CD14-positive monocyte (primary cell): ENCODE measurements at regions not wholly inside any gene's neighbourhood (a gene's known extent, or its start where the extent isn't known, plus 50 kb on each side); places are given as distances from the start of the nearest gene placed in this dataset.

Source experiments
- DNase-seq, 3 donors: peaks; one replicate each; pipeline ENCODE4 v3.0.0-alpha.2; 2011 to 2022
- H2AFZ ChIP-seq: 2 replicates; pipeline ENCODE4 v1.6.0; 2012; ENCODE audit warnings: mild to moderate bottlenecking, low read depth, low read length, inconsistent platforms; ENCODE audit not compliant: insufficient read depth, poor library complexity, severe bottlenecking
- H3K27ac ChIP-seq, 2 donors: 1 replicate in 1 of 2; 2 replicates in 1 of 2; pipeline ENCODE4 v1.5.1; 2012 to 2013; ENCODE audit warnings: low read length in 2 of 2, control low read depth in 1 of 2, inconsistent platforms in 1 of 2, low read depth in 1 of 2, mild to moderate bottlenecking in 1 of 2
- H3K27me3 ChIP-seq, 2 donors: one replicate each; pipeline versions ENCODE4 v1.6.0 to v1.6.1; 2011 to 2013; ENCODE audit warnings: low read length in 2 of 2; ENCODE audit not compliant: control insufficient read depth in 2 of 2, insufficient read depth in 2 of 2
- H3K36me3 ChIP-seq, 2 donors: replicated peaks in 1 of 2; 1 replicate in 1 of 2; 2 replicates in 1 of 2; pipeline versions ENCODE4 v1.5.1 to v1.6.1; 2012 to 2013; ENCODE audit warnings: low read length in 2 of 2, control low read depth in 1 of 2, inconsistent platforms in 1 of 2, mild to moderate bottlenecking in 1 of 2; ENCODE audit not compliant: insufficient read depth in 2 of 2, control insufficient read depth in 1 of 2
- H3K4me1 ChIP-seq, 2 donors: 1 replicate in 1 of 2; 2 replicates in 1 of 2; pipeline versions ENCODE4 v1.5.1 to v1.6.1; 2012 to 2013; ENCODE audit warnings: low read length in 2 of 2, control low read depth in 1 of 2, inconsistent platforms in 1 of 2, mild to moderate bottlenecking in 1 of 2, moderate library complexity in 1 of 2; ENCODE audit not compliant: insufficient read depth in 2 of 2, control insufficient read depth in 1 of 2
- H3K4me2 ChIP-seq: replicated peaks from 2 replicates; pipeline ENCODE3; 2012; ENCODE audit warnings: low read length, moderate library complexity, mild to moderate bottlenecking; ENCODE audit not compliant: poor library complexity, severe bottlenecking; ENCODE audit errors: extremely low read depth
- H3K4me3 ChIP-seq, 3 experiments: fragments of 200-600 bp in 1 of 3; sonication (generic) in 1 of 3; replicated peaks in 1 of 3; 1 replicate in 2 of 3; 2 replicates in 1 of 3; pipeline ENCODE4 v1.5.1; 2011 to 2013; ENCODE audit warnings: low read length in 3 of 3, mild to moderate bottlenecking in 3 of 3, control low read depth in 2 of 3, low read depth in 2 of 3, inconsistent platforms in 1 of 3, moderate library complexity in 1 of 3
- H3K79me2 ChIP-seq: 2 replicates; pipeline ENCODE4 v1.6.0; 2012; ENCODE audit warnings: mild to moderate bottlenecking, control low read depth, inconsistent platforms, low read length, moderate library complexity; ENCODE audit not compliant: insufficient read depth
- H3K9ac ChIP-seq: 2 replicates; pipeline ENCODE4 v1.6.0; 2017; ENCODE audit warnings: low read length, mild to moderate bottlenecking; ENCODE audit not compliant: insufficient read depth, poor library complexity, severe bottlenecking
- H3K9me3 ChIP-seq, 2 donors: replicated peaks in 1 of 2; 1 replicate in 1 of 2; 2 replicates in 1 of 2; pipeline versions ENCODE4 v1.5.1 to v1.6.1; 2012 to 2013; ENCODE audit warnings: low read length in 2 of 2, control low read depth in 1 of 2; ENCODE audit not compliant: control insufficient read depth in 1 of 2, insufficient read depth in 1 of 2
- H4K20me1 ChIP-seq: 2 replicates; pipeline ENCODE4 v1.6.0; 2012; ENCODE audit warnings: mild to moderate bottlenecking, low read length, control low read depth, moderate library complexity; ENCODE audit not compliant: insufficient read depth
- H3K27ac Mint-ChIP-seq, 7 donors: one replicate each; pipeline ENCODE4 v1.8.0; 2020; ENCODE audit warnings: mild to moderate bottlenecking in 7 of 7, mixed read lengths in 7 of 7, moderate library complexity in 6 of 7, inconsistent platforms in 2 of 7
- H3K27me3 Mint-ChIP-seq, 3 donors: one replicate each; pipeline ENCODE4 v1.8.0; 2021 to 2022; ENCODE audit warnings: low read depth in 3 of 3, mild to moderate bottlenecking in 3 of 3, mixed read lengths in 3 of 3, moderate library complexity in 3 of 3, inconsistent platforms in 1 of 3
- H3K36me3 Mint-ChIP-seq, 2 donors: one replicate each; pipeline ENCODE4 v1.8.0; 2020; ENCODE audit warnings: mixed read lengths in 2 of 2, inconsistent platforms in 1 of 2, mild to moderate bottlenecking in 1 of 2
- H3K4me1 Mint-ChIP-seq: one replicate; pipeline ENCODE4 v1.8.0; 2020; ENCODE audit warnings: mild to moderate bottlenecking, mixed read lengths
- H3K4me3 Mint-ChIP-seq, 2 donors: one replicate each; pipeline ENCODE4 v1.8.0; 2020; ENCODE audit warnings: mild to moderate bottlenecking in 2 of 2, mixed read lengths in 2 of 2, moderate library complexity in 1 of 2
- H3K9me3 Mint-ChIP-seq, 7 donors: one replicate each; pipeline ENCODE4 v1.8.0; 2020 to 2022; ENCODE audit warnings: mixed read lengths in 7 of 7, mild to moderate bottlenecking in 6 of 7, moderate library complexity in 6 of 7, inconsistent platforms in 2 of 7
- WGBS: methylation state at CpG from one replicate; pipeline ENCODE4 v1.1.5; 2013; ENCODE audit warnings: missing lambda C conversion rate; ENCODE audit not compliant: insufficient coverage; 5-methylcytosine and 5-hydroxymethylcytosine counted together
- intact Hi-C, 2 donors: fragments of 100-400 bp; cut with micrococcal nuclease; formaldehyde crosslinking; loops; one replicate each; pipeline versions ENCODE4 v1.15.0 to v1.15.1; 2023
- TF ChIP-seq, protein P1 (sequence below): fragments of 200-600 bp; IDR thresholded peaks from one replicate; pipeline ENCODE4 v1.8.0; 2022; ENCODE audit warnings: antibody characterized with exemption, mild to moderate bottlenecking

- Mint-ChIP-seq H3K27ac (no peak overlapping the region), H3K36me3 (no peaks in the 10 kb centered on the region), H3K4me1 (no peaks in the 10 kb centered on the region), H3K27me3 (no peaks in the 10 kb centered on the region), H3K9me3 (peaks cover 0 to 2% (median 0%) of the 10 kb centered on the region in 7 donors), H3K4me3 (no peak overlapping the region)
- WGBS: 96% methylated on average over 2 of the region's 2 CpGs
- H4K20me1 ChIP-seq: no peaks in the 10 kb centered on the region
- DNase-seq: no peak
- H3K4me3 ChIP-seq: no peak overlapping the region
- intact Hi-C loops: no loop called here
- H3K4me2 ChIP-seq: no peak overlapping the region
- no peaks in the 10 kb centered on the region for H3K36me3 ChIP-seq
- no peaks in the 10 kb centered on the region for H3K27me3 ChIP-seq
- H3K9me3 ChIP-seq: no peaks in the 10 kb centered on the region
- H3K27ac ChIP-seq: no peak overlapping the region
- no peak overlapping the region for H2AFZ ChIP-seq
- no peak overlapping the region for H3K9ac ChIP-seq
- H3K79me2 ChIP-seq: no peaks in the 10 kb centered on the region
- TF ChIP-seq, protein P1, sequence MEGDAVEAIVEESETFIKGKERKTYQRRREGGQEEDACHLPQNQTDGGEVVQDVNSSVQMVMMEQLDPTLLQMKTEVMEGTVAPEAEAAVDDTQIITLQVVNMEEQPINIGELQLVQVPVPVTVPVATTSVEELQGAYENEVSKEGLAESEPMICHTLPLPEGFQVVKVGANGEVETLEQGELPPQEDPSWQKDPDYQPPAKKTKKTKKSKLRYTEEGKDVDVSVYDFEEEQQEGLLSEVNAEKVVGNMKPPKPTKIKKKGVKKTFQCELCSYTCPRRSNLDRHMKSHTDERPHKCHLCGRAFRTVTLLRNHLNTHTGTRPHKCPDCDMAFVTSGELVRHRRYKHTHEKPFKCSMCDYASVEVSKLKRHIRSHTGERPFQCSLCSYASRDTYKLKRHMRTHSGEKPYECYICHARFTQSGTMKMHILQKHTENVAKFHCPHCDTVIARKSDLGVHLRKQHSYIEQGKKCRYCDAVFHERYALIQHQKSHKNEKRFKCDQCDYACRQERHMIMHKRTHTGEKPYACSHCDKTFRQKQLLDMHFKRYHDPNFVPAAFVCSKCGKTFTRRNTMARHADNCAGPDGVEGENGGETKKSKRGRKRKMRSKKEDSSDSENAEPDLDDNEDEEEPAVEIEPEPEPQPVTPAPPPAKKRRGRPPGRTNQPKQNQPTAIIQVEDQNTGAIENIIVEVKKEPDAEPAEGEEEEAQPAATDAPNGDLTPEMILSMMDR: no peak
- H3K4me1 ChIP-seq: no peaks in the 10 kb centered on the region
Observed at GRCh38 chr12:90029317-90029716, 320.7 kb upstream of the ATP2B1 start.

DNA sequence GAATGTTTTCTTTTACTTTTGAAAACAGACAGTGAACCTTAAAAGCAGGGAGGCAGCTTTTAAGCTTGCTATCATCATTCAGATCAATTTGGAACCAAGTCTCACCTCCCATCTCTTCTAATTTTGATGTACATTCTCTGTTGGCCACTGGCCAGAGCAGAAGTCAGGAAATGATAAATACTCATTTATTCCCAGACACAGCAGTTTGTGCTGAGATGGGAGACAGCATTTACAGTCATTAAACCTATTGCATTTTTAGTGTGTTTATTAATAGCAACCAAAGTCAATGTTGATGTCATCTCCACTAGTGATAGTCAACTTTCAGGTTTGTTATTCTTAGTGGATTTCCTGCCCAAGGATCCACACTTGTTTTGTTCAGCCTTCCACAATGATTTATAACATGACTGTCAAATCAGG is 320.0 kb upstream of the ATP2B1 start:
- H3K36me3 Mint-ChIP-seq: no peaks in the 10 kb centered on the region
- no peaks in the 10 kb centered on the region for H3K79me2 ChIP-seq
- intact Hi-C loops: no loop called here
- peaks cover 0 to 2% (median 0%) of the 10 kb centered on the region in 7 donors for H3K9me3 Mint-ChIP-seq
- no peaks in the 10 kb centered on the region for H3K36me3 ChIP-seq
- no peak overlapping the region for H2AFZ ChIP-seq
- DNase-seq: no peak
- no peak overlapping the region for H3K27ac Mint-ChIP-seq
- H3K9me3 ChIP-seq: no peaks in the 10 kb centered on the region
- no peak overlapping the region for H3K9ac ChIP-seq
- TF ChIP-seq, protein P1: no peak
- H3K27me3 ChIP-seq: no peaks in the 10 kb centered on the region
- no peak overlapping the region for H3K4me3 ChIP-seq
- no peaks in the 10 kb centered on the region for H3K27me3 Mint-ChIP-seq
- H3K4me2 ChIP-seq: no peak overlapping the region
- no peaks in the 10 kb centered on the region for H4K20me1 ChIP-seq
- H3K27ac ChIP-seq: no peak overlapping the region
- H3K4me3 Mint-ChIP-seq: no peak overlapping the region
- no peaks in the 10 kb centered on the region for H3K4me1 ChIP-seq
- no peaks in the 10 kb centered on the region for H3K4me1 Mint-ChIP-seq
